ENCODE measurements at regions not wholly inside any gene's neighbourhood (a gene's known extent, or its start where the extent isn't known, plus 50 kb on each side); places are given as distances from the start of the nearest gene placed in this dataset.

GRCh38 chr3:56902468-56903160 is 100.9 kb upstream of the ARHGEF3 start:
- TF ChIP-seq CTCF (conservative IDR thresholded peaks at IDR 0.05; ENCODE audit: low read length), result no peak
- TF ChIP-seq EZH2phosphoT487 (IDR thresholded peaks at IDR 0.05; ENCODE audit: borderline replicate concordance), result no peak
